HG03045 (cell line): ENCODE measurements at regions not wholly inside any gene's neighbourhood (a gene's known extent, or its start where the extent isn't known, plus 50 kb on each side); places are given as distances from the start of the nearest gene placed in this dataset.
"Not testable (repeated sequence)": the region's sequence is repeated elsewhere in the genome, so short reads cannot be mapped to it uniquely, and the experiment has no call there.

ENCODE experiments used
- ATAC-seq: cut with Tn5 transposase; IDR thresholded peaks from one replicate; pipeline ENCODE4 v1.9.1; 2021; ENCODE audit warnings: mild to moderate bottlenecking, moderate library complexity; ENCODE audit not compliant: unreplicated experiment

- no peak for ATAC-seq
Observed at GRCh38 chr2:41142478-41142877, 690.6 kb upstream of the SLC8A1 start.

DNA sequence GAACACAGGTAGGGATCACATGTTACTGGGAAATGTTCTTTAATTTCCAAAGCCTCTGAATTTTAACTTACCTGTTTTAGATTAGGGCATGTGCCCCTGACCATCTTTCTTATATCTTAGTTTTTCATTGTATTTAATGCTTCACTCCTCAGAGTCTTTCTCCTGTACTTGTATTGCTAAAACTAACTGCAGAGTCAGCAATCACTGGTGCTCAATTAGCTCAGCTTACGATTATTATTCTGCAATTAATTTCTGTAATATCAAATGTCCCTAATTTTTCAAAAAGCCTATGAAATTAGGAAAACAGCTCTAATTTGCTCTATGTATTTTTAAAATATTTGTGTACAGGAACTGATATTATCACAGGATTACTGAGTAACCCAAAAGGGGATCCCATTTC, 693.2 kb upstream of the SLC8A1 start:
- no peak for ATAC-seq

DNA sequence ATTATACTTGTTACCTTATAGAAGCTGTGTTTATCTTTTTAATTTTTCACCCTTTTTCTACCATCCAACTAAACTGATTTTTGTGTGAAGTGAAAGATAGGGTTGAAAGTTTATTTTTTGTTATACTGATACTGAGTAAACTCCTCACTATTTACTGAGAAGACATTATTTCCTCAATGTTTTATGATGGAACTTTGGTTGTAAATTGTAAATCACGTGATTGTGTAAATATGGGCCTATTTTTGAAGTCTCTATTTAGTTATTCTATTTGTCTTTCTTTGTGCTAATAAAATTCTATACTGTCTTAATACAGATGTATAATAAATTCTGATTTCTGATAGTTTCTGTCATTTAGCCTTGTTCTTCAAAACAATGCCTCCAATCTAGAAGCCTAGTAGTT, 697.2 kb upstream of the SLC8A1 start:
- ATAC-seq, result no peak

DNA sequence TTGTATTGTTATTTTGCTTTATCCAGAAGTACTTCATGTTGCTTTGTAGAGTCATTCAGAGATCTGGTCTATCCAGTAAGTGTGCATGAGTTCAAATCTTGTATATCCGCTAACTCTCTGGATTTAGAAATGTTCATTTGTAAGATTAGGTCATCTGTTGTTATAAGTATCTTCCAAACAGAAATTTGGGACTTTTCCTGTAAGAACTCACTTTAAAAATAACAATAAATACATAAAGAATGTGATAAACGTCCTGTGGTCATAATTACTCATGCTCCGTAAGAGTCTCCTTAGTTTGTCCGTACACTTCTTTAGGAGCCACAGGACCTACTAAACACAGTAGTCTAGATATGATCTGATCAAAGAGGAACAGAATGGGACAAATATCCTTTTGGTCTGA, 699.9 kb upstream of the SLC8A1 start:
- ATAC-seq, result no peak

- no peak for ATAC-seq
Observed at GRCh38 chr2:41152318-41152717, 700.4 kb upstream of the SLC8A1 start.

- ATAC-seq, result no peak
Observed at GRCh38 chr2:41160439-41160838, 708.5 kb upstream of the SLC8A1 start.

DNA sequence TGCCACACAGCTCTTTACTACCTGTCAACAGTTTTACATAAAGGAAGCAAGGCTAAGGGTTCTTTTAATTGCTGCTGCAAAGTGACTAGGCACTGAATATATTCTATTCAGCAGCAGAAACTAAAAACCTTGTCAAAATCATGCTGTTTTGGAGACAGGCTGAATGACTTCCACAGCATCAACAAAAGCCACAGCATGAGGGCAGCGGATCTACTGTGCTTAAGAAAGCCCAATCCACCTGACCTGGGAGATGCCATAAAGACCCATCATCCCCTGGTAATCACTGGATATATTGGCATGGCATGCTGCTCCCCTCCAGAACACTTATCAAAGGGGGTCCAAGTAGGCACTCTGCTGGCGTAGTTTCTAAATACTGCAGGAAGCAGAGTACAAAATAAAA, 715.1 kb upstream of the SLC8A1 start:
- ATAC-seq, result no peak

DNA sequence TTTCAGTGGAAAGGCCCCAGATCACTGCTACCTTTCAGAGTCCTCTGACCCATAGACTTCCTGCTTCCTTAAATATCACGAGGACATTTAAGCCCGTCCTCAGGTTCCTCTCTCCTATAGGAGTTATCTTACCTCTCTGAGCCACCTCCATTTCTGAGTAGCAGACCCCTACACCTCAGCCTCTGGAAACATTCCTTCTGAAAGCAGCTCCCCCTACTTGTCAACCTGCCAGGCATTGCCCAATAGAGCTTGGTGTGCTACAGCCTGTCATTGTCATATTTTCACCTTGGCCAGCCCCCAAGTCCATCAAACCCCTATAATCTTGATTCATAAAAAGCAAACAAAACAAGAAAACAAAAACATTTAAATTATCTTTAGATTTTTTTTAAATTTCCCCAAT, 717.9 kb upstream of the SLC8A1 start:
- no peak for ATAC-seq

DNA sequence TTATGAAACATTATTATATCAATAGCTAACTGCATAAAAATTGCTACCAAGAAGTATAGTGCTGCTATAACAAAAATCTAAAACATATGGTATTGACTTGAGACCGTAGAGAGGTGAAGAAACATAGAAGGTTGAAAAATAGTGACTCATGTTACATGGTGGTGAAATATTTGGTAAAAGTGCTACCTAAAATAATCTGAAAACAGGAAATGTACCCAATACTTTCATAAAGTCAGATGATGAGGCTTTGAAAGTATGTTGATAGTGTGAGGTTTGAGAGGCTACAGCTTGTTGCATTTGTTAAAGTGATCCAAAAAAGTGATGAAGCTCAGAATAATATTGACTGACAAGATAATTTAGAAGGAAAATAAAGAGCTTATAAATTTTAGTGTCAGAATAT, 718.7 kb upstream of the SLC8A1 start:
- no peak for ATAC-seq

GRCh38 chr2:41180387-41180786, 728.5 kb upstream of the SLC8A1 start:
- no peak for ATAC-seq

DNA sequence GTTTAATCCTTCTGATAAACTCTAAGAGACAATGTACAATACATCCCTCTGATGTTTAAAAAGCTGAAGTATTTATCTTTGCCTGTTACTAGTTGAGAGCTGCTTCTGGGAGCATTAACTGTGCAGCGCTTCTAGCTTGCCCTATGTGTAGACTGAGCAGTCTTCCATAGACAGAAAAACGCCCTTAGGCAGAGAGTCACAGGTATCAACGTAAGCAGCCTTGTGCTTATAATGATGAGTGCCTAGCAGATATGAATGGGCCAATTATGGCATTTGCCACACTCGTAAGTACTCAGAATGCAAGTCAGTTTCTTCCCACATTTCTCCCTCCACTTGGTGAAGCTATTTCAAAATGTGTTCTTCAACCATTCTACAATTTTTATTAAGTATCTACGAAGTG, 731.1 kb upstream of the SLC8A1 start:
- no peak for ATAC-seq

GRCh38 chr2:41187376-41188122, 735.7 kb upstream of the SLC8A1 start:
- no peak for ATAC-seq

DNA sequence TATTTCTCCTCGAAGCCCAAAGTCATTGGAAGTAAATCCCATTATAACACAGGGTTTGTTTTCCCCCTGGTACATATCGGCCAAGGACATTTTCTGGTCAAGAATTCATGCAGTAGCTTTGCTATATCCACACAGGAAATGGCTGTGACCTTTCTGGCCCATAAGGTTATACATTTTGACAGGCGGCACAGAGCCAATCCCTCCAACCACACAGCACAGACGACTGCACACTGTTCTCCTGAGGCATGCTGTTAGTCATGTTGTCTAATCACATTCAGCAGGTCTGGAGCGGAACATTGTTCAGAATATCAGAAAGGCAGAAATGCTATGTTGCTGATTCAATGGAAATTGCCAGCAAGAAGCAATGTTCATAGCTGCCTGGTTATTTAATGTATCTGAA, 742.3 kb upstream of the SLC8A1 start:
- ATAC-seq, result no peak

GRCh38 chr2:41197781-41198180, 745.9 kb upstream of the SLC8A1 start:
- ATAC-seq, result no peak

DNA sequence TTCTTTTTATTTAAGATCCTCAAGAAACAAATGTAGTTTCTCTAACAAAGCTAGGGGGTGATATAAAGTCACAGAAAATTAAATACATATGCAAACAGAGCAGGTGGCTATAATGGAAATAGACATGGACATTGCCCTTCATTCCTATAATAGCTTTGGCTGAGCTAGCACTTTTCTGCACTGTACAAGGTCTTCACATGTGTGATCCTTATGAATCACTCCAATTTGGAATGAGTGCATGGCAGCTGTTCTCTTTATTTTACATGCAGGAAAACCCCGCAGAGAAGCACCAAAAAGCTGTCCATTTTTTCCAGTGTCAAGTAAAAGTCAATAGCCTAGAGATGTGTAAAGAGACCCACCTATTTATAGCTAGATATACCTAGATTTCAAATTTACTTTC, 747.4 kb upstream of the SLC8A1 start:
- no peak for ATAC-seq

DNA sequence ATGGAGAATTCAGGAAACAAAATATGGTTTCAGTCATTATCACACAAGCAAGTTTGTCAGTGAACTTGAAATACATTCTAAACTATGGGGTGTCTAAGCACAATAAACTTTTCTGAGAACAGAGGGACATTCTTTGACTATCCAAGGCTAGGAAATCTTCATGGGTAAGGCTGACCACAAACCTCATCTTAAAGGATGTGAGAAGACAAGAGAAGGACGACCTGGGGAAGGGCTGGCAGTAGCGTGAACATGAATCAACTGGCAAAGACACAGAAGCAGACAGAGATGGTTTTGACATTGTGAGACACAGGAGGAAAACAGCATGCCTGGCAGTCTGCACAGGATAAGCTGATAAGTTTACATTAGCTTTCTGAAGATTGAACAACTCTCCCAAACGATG, 752.4 kb upstream of the SLC8A1 start:
- no peak for ATAC-seq

DNA sequence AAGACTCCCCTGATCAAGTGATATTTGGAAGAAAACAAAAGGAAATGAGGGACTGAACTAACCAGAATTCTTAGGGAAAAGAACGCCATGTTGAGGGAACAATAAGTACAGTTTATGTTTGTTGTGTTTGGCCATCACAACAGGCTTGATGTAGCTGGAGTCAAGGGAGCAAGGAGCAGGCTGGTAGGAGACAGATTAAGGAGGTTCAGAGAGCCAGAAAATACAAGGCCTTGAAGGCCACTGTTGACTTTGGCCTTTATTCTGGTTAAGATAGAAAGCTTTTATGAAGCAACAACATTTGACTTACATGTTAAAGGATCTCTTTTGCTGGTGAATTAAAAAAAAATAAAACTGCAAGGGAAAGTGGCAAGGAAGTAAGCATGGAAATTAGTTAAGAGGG, 754.1 kb upstream of the SLC8A1 start:
- no peak for ATAC-seq

DNA sequence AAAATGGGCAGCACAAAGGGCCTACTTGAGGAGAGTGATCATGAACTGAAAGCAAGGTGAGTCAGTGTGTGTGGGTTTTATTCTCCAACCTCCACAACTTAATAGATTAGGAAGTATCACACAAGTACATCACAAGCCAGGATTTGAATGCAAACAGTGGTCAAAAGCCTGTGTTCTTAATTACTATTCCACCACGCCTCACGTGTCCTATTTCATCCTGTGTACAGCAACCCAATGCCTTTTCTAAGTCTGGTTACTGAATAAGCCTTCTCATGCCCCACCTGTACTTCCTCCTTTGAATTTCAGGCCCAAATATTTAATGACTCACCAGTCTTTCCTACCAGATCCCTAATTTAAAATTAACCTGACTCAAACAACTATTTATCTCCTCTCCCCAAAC, 755.7 kb upstream of the SLC8A1 start:
- ATAC-seq, result no peak

- ATAC-seq, result not testable (repeated sequence)
Observed at GRCh38 chr2:41210030-41210429, 758.1 kb upstream of the SLC8A1 start.

GRCh38 chr2:41216978-41217377, 765.1 kb upstream of the SLC8A1 start:
- no peak for ATAC-seq

DNA sequence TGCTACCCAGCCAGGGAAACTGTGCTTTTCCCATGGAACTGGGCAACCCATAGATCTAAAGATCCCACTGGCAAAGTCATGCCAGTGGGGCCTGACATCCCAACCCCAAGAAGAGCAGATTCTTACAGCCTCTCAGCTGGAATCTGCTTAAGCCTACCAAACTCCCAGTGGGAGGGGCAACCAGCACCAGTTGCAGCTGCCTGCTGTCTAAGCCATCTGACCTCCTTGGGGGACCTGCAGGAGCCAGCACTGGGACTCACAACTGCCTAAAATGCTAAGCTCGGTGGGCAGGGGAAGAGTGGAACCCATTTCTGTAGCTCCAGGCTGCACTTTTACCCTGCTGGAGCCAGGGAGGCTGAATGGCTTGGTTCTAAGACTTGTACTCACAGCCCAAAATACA, 770.7 kb upstream of the SLC8A1 start:
- ATAC-seq, result no peak

DNA sequence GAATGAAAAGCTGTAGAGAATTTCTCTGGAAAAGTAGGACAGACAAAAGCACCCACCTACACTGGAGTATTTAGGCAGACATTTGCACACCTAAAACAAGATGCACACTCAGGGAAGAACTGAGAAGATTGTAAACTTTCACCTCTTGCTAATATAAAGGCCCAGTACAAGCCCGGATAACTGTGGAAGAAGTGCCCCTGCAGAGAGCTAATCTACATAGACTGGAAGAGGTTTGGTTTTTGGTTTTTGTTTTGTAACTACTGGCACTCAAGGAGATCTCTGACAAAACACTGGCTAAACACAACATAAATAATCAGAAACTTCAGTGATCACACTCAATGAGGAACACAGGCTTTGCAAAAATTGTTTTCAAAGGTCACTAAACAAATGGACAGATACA, 782.2 kb upstream of the SLC8A1 start:
- ATAC-seq, result no peak

DNA sequence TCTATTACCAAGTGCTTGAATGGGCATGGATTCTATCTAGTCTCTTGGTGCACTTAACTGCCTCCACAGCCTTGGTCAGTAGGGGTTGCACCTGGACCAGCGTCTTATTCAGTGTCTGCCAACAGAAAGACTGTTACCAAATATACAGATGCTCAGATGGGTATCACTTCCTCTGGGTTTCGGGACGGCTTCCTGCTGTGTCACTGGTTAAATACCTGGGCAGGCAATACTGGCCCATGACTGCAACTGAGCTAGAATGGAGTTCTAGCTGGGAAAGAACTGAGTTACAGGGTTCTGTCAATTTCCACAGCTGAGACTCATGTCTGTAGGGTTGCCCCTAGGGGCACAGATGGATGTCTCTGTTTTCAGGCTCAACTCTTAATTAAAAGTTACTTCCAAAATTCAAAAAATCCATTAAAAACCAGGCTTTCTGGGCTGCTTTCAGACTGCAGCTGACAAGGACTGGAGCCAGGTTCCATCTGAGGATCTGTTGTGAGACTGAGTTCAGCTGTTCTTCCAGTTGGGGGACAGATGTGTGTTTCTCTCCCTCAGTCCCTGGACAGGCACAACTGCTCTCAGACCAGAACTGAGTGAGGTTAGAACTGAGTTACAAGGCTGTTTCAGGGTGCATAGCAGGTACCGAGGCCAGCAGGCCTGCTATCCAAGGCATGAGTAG, 789.6 kb upstream of the SLC8A1 start:
- ATAC-seq, result no peak
